Esophagus mucosa (tissue), 1 donor: ENCODE measurements at regions not wholly inside any gene's neighbourhood (a gene's known extent, or its start where the extent isn't known, plus 50 kb on each side); places are given as distances from the start of the nearest gene placed in this dataset.
"Not testable (repeated sequence)": the region's sequence is repeated elsewhere in the genome, so short reads cannot be mapped to it uniquely, and the experiment has no call there.

Source experiments
- ATAC-seq: fragments of 200-7000 bp; cut with Tn5 transposase; one replicate; pipeline ENCODE4 v1.9.1; 2020
- donor health status: DM: yes; HTN: yes; CAD: no.

- ATAC-seq: no peak
These were observed 125.5 kb upstream of the TRPC4 start for GRCh38 chr13:37995092-37995491.

GRCh38 chr13:37986811-37987210 is 117.2 kb upstream of the TRPC4 start:
- no peak for ATAC-seq

GRCh38 chr13:37985281-37985680 is 115.7 kb upstream of the TRPC4 start:
- no peak for ATAC-seq

GRCh38 chr13:37984357-37984756 is 114.8 kb upstream of the TRPC4 start:
- ATAC-seq: no peak

GRCh38 chr13:37981932-37982331 is 112.4 kb upstream of the TRPC4 start:
- ATAC-seq: no peak

GRCh38 chr13:37978680-37979079 is 109.1 kb upstream of the TRPC4 start:
- ATAC-seq: no peak

- ATAC-seq: no peak
These were observed 99.0 kb upstream of the TRPC4 start for GRCh38 chr13:37968555-37968954.

- ATAC-seq: no peak
These were observed 96.7 kb upstream of the TRPC4 start for GRCh38 chr13:37966266-37966665.

GRCh38 chr13:37960427-37960826 is 90.9 kb upstream of the TRPC4 start:
- ATAC-seq: no peak

- ATAC-seq: no peak
These were observed 89.7 kb upstream of the TRPC4 start for GRCh38 chr13:37959284-37959683.

GRCh38 chr13:37956536-37956935 is 87.0 kb upstream of the TRPC4 start:
- ATAC-seq: peak; percentile 84

GRCh38 chr13:37954597-37954996 is 85.0 kb upstream of the TRPC4 start:
- not testable (repeated sequence) for ATAC-seq

GRCh38 chr13:37954191-37954590 is 84.6 kb upstream of the TRPC4 start:
- ATAC-seq: peak; percentile 73

- ATAC-seq: no peak
These were observed 84.1 kb upstream of the TRPC4 start for GRCh38 chr13:37953696-37954095.

- ATAC-seq: no peak
These were observed 80.4 kb upstream of the TRPC4 start for GRCh38 chr13:37950016-37950415.

GRCh38 chr13:37947419-37948140 is 78.0 kb upstream of the TRPC4 start:
- no peak for ATAC-seq

- no peak for ATAC-seq
These were observed 76.3 kb upstream of the TRPC4 start for GRCh38 chr13:37945651-37946575.

- no peak for ATAC-seq
These were observed 75.4 kb upstream of the TRPC4 start for GRCh38 chr13:37944869-37945442.

- ATAC-seq: no peak
These were observed 74.7 kb upstream of the TRPC4 start for GRCh38 chr13:37944081-37944868.

GRCh38 chr13:37942929-37943328 is 73.4 kb upstream of the TRPC4 start:
- no peak for ATAC-seq

GRCh38 chr13:37934339-37935191 is 65.0 kb upstream of the TRPC4 start:
- no peak for ATAC-seq

GRCh38 chr13:37929308-37929707 is 59.7 kb upstream of the TRPC4 start:
- no peak for ATAC-seq
